ENCODE measurements at regions not wholly inside any gene's neighbourhood (a gene's known extent, or its start where the extent isn't known, plus 50 kb on each side); places are given as distances from the start of the nearest gene placed in this dataset.

DNA sequence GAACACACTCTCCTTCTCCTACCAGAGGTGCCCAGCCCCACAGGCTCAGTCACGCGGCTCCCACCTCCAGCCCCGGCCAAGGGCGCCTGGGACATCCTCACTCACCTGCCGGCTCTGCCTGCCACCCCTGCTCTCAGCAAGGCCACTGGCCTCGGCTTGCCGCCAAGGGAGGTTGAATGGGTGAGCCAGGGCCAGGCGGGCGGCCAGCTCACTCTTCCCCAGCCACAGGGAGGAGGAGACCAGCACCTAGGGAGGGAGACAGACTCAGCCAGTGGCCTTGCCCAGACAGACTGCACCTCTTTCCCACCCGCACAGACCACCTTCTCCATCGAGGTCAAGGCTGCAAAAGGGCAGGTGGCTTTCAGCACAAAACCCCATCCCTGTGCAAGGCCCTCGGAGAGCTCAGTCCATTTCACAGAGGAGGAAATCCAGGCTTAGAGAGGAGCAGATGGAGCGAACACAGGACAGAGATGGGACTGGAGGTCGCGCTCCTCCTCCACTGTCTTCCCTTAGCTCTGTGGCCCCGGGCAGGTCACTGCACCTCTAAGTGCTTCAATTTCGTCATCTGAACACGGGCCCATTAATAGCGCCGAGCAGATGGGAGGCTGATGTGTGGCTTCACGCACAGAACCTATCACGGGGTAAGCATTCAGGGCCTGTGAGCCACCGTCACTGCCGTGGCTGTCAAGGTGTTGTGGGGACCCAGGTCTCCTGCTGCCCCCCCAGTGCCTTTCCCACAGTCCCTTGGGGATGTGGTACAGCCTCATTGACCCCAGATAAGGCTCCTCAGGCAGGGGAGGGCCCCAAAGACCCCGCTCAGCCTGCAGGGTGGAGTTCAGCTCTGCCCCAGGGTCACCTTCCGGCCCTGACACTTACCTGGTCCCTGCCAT lies 56.1 kb downstream of the RMI2 start:
- Histone ChIP-seq H3K9ac (ENCODE audit: low read depth, low read length) (no peak overlapping the region), H3K27ac (ENCODE audit: low read depth, low read length) (no peak overlapping the region), H3K4me1 (ENCODE audit: insufficient read depth, low read length) (no peaks in the 10 kb centered on the region; the same call in 1 of the 2 replicates), H3K27me3 (ENCODE audit: insufficient read depth, low read length) (no peaks in the 10 kb centered on the region), H3K36me3 (ENCODE audit: insufficient read depth, low read length) (no peaks in the 10 kb centered on the region), H3K4me3 (ENCODE audit: low read length) (no peak overlapping the region), H3K9me3 (ENCODE audit: insufficient read depth, low read depth, low read length) (no peaks in the 10 kb centered on the region)
- WGBS, result 86% methylated on average over 26 of the region's 26 CpGs

DNA sequence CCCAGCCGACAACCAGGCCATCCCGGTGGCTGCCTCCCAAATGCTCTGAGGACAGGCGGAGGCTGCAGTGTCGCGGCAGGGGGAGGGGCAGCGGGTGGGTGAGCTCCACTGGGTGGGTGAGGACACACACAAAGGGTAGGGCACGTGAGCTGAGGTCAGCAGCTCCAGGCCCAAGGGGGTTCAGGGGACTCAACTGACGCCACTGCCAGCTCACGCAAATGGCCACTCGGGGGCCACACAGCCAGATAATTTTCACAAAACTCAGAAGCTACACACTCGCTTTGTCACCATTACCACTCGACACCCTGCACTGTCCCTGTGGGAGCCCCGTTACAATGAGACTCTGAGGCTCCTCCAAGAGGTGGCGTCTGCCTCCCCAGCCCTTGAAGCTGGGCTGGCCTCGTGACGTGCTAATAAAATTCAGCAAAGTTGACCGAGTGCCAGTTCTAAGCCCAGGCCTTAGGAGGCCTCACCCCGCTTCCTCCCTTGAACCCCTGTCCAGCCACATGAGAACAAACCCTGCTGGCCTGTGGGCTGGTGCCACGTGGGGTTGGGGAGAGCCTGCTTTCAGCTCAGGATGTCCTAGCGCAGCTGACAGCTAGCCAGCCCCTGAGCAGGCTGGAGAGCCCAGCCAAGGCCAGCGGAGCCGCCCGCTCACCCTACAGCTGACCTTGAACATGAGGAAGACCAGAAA lies 56.9 kb downstream of the RMI2 start:
- WGBS, result 88% methylated on average over 23 of the region's 23 CpGs
- no peaks in the 10 kb centered on the region for H3K27me3 ChIP-seq (ENCODE audit: insufficient read depth, low read length)
- no peaks in the 10 kb centered on the region for H3K9me3 ChIP-seq (ENCODE audit: insufficient read depth, low read depth, low read length)
- H3K27ac ChIP-seq (ENCODE audit: low read depth, low read length), result no peak overlapping the region
- no peak overlapping the region for H3K4me3 ChIP-seq (ENCODE audit: low read length)
- no peak overlapping the region for H3K9ac ChIP-seq (ENCODE audit: low read depth, low read length)
- no peaks in the 10 kb centered on the region for H3K4me1 ChIP-seq (ENCODE audit: insufficient read depth, low read length)
- H3K36me3 ChIP-seq (ENCODE audit: insufficient read depth, low read length), result no peaks in the 10 kb centered on the region

DNA sequence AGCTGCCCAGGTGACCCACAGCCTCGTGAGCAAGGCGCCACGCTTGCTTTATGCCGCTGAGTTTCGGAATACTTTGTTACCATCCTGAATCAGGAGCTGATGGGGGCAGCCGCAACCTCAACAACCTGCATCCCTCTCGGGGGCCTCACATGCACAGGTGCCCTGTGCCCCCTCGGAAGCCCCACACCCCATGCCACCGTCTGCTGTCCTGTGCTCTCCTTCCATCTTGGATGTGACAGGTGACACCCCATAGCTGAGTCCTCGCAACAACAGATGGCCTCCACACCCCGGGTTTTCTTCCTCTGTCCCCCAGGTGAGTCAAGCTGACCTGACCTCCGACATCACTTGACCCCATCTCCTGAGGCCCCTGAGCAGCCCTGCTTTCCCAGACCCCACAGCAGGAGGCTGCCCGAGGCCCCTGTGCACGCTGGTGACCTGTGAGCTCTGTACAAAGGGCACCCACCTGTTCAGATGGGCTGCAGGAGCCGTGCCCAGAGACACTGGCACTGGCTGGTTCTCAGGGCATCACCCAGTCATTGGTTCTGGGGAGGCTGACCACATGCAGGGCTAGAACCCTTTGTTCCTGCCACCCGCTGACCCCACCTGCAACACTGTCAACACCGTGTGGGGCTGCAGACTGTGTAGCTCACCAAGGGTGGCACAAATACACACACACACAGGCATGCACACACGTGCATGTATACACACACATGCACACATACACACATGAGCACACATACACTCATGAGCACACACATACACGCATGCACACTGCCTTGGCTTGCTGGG lies 57.7 kb downstream of the RMI2 start:
- Histone ChIP-seq H3K36me3 (ENCODE audit: insufficient read depth, low read length) (no peaks in the 10 kb centered on the region), H3K27ac (ENCODE audit: low read depth, low read length) (no peak overlapping the region), H3K9me3 (ENCODE audit: insufficient read depth, low read depth, low read length) (no peaks in the 10 kb centered on the region), H3K27me3 (ENCODE audit: insufficient read depth, low read length) (no peaks in the 10 kb centered on the region), H3K9ac (ENCODE audit: low read depth, low read length) (no peak overlapping the region), H3K4me3 (ENCODE audit: low read length) (no peak overlapping the region), H3K4me1 (ENCODE audit: insufficient read depth, low read length) (no peaks in the 10 kb centered on the region)
- WGBS, result 92% methylated on average over 19 of the region's 19 CpGs

DNA sequence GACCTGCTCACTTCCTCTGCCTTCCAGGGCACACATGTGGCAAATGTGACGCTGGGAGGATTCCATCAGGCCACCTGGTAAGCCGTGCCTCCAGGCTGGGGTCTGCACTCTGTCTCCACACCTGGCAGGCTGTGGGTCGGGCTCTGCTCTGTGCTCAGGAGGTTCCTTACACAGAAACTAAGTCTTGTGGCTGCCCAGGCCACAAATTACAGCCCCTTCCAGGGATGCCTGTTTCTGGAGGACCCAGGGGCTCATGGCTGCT lies 58.2 kb downstream of the RMI2 start:
- Histone ChIP-seq H3K9me3 (ENCODE audit: insufficient read depth, low read depth, low read length) (no peaks in the 10 kb centered on the region), H3K9ac (ENCODE audit: low read depth, low read length) (no peak overlapping the region), H3K36me3 (ENCODE audit: insufficient read depth, low read length) (no peaks in the 10 kb centered on the region), H3K4me1 (ENCODE audit: insufficient read depth, low read length) (no peaks in the 10 kb centered on the region), H3K27ac (ENCODE audit: low read depth, low read length) (no peak overlapping the region), H3K27me3 (ENCODE audit: insufficient read depth, low read length) (no peaks in the 10 kb centered on the region), H3K4me3 (ENCODE audit: low read length) (no peak overlapping the region)
- 92% methylated on average over 3 of the region's 3 CpGs for WGBS

DNA sequence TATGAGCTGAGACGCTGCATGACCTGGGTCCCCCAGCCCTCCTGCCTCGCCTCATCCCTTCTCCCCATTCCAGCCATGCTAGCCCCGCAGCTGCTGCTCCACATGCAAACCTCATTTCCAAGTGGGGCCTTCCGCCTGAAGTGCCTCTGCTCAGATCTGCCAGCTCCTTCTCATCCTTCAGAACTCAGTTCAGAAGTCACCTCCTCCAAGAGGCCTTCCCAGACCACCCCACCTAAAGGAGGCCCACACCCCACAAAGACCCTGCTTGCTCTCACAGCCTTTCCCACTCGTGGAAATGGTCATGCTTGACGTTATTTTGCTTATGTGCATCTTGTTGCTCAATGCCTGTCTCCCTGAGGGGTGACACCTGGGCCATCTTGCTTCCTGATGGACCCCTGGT lies 58.7 kb downstream of the RMI2 start:
- no peak overlapping the region for H3K27ac ChIP-seq (ENCODE audit: low read depth, low read length)
- H3K27me3 ChIP-seq (ENCODE audit: insufficient read depth, low read length), result no peaks in the 10 kb centered on the region
- H3K9me3 ChIP-seq (ENCODE audit: insufficient read depth, low read depth, low read length), result no peaks in the 10 kb centered on the region
- no peaks in the 10 kb centered on the region for H3K36me3 ChIP-seq (ENCODE audit: insufficient read depth, low read length)
- no peak overlapping the region for H3K4me3 ChIP-seq (ENCODE audit: low read length)
- 91% methylated on average over 6 of the region's 6 CpGs for WGBS
- H3K9ac ChIP-seq (ENCODE audit: low read depth, low read length), result no peak overlapping the region
- H3K4me1 ChIP-seq (ENCODE audit: insufficient read depth, low read length), result no peaks in the 10 kb centered on the region

DNA sequence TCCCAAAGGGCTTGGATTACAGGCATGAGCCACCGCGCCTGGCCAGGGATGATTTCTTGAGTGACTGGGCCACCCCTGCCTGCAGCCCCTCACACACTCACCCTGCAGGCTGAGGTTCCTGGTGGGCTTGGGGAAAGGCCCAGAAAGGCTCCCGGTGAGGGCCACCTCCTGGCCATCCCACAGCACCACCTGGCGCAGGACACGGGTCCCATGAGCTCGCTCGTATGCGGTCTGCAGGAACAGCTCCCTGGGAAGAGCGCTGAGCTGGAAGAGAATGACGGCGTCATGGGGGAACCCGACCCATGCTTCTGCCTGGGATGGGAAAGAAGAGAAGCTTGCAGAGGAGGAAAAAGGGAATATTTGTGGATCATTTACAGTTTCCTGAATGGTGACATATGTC lies 59.3 kb downstream of the RMI2 start:
- H3K4me1 ChIP-seq (ENCODE audit: insufficient read depth, low read length), result no peaks in the 10 kb centered on the region
- 92% methylated on average over 12 of the region's 12 CpGs for WGBS
- no peak overlapping the region for H3K9ac ChIP-seq (ENCODE audit: low read depth, low read length)
- H3K4me3 ChIP-seq (ENCODE audit: low read length), result no peak overlapping the region
- no peaks in the 10 kb centered on the region for H3K9me3 ChIP-seq (ENCODE audit: insufficient read depth, low read depth, low read length)
- no peak overlapping the region for H3K27ac ChIP-seq (ENCODE audit: low read depth, low read length)
- H3K27me3 ChIP-seq (ENCODE audit: insufficient read depth, low read length), result no peaks in the 10 kb centered on the region
- H3K36me3 ChIP-seq (ENCODE audit: insufficient read depth, low read length), result no peaks in the 10 kb centered on the region

DNA sequence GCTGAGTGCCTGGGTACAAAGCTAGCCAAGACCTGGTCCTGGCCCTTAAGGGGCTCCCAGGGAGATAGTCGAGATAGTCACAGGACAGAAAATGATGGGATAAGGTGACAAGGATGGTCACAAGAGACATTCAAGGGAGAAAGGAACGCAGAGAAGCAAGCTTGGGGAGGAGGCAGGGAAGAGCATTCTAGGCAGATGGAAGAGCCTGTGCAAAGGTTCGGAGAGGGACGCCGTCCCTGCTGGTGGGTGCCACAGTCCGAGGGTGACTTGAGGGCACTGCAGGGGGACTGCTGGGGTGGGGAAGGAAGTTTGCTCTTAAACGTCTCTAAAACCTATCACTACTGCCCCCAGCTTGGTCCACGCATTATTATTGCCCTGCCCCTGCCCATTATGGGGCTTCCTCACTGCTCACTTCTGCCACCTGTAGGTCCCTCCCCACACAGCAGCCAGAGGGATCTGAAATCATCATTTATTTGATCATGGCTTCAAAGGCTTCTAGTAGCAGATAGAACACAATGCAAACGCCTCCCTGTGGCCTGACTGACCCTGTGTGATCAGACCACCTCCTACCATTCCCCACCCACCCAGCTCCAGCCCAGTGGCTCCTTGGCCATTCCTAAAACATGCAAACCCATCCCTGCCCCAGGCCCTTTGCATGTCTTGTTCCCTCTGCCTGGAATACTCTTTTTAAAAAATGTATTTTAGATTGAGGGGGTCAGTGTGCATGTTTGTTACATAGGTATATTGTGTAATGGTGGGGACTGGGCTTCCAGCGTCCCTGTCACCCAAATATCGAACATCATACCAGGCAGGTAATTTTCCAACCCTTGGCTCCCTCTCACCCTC lies 60.3 kb downstream of the RMI2 start:
- H3K27ac ChIP-seq (ENCODE audit: low read depth, low read length), result no peak overlapping the region
- no peaks in the 10 kb centered on the region for H3K36me3 ChIP-seq (ENCODE audit: insufficient read depth, low read length)
- H3K4me3 ChIP-seq (ENCODE audit: low read length), result no peak overlapping the region
- no peaks in the 10 kb centered on the region for H3K4me1 ChIP-seq (ENCODE audit: insufficient read depth, low read length)
- H3K9ac ChIP-seq (ENCODE audit: low read depth, low read length), result no peak overlapping the region
- no peaks in the 10 kb centered on the region for H3K27me3 ChIP-seq (ENCODE audit: insufficient read depth, low read length)
- H3K9me3 ChIP-seq (ENCODE audit: insufficient read depth, low read depth, low read length), result no peaks in the 10 kb centered on the region
- WGBS, result 76% methylated on average over 10 of the region's 11 CpGs

DNA sequence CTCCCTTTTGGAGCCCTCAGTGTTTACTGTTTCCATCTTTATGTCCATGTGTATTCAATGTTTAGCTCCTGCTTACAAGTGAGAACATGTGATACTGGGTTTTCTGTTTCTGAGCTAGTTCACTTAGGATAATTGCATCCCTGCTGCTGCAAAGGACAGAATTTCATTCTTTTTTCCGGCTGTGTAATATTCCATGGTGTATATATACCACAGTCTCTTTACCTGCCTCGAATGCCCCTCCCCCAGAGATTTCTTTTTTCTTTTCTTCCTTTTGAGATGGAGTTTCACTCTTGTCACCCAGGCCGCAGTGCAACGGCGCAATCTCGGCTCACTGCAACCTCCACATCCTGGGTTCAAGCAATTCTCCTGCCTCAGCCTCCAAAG lies 60.9 kb downstream of the RMI2 start:
- Histone ChIP-seq H3K9me3 (ENCODE audit: insufficient read depth, low read depth, low read length) (no peaks in the 10 kb centered on the region), H3K27ac (ENCODE audit: low read depth, low read length) (no peak overlapping the region), H3K36me3 (ENCODE audit: insufficient read depth, low read length) (no peaks in the 10 kb centered on the region), H3K27me3 (ENCODE audit: insufficient read depth, low read length) (no peaks in the 10 kb centered on the region), H3K4me3 (ENCODE audit: low read length) (no peak overlapping the region), H3K9ac (ENCODE audit: low read depth, low read length) (no peak overlapping the region), H3K4me1 (ENCODE audit: insufficient read depth, low read length) (no peaks in the 10 kb centered on the region)
- WGBS, result 98% methylated on average over 5 of the region's 6 CpGs

DNA sequence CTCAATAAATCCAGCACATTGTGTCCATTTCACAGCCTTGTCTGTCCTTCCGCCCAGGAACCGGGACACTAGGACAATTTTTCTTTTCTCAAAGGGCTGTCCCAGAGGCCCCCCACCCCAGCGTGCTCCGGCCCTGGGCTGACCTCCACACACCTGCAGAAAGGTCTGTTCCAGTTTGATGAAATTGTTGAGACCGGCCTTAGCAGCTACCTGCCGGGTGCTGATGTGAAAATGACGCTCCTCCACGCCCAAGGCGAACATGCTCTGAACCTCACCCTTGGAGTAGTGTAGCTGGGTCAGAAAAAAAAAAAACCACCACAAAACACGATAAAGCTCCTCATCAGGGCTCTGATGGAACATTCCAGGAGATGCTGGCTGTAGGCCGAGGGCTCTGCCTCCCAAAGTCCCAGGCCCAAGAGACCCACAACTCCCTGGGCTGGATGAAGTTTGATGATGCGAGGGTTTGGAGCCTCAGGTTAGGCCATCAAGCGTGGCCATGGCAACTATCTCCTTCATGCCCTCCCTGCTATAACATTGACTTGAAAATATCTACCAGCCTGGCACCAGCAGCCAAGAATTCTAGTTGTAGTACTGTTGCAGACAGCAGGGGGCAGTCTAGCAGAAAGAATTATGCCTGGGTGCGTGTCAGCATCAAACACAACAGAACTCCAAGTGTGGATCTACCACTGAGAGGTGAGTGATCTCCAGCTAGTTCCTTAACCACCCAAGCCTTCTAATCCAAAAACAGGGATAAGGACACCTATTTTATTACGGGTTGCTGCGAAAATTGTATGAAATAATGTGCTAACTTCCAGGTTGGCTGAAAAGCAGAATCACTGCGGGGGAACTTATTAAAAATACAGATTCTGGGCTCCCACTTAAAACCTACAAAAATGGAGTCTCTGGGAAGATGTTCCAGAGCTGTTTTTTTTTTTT lies 62.1 kb downstream of the RMI2 start:
- Histone ChIP-seq H3K4me1 (ENCODE audit: insufficient read depth, low read length) (no peaks in the 10 kb centered on the region), H3K4me3 (ENCODE audit: low read length) (no peak overlapping the region), H3K9me3 (ENCODE audit: insufficient read depth, low read depth, low read length) (no peaks in the 10 kb centered on the region), H3K9ac (ENCODE audit: low read depth, low read length) (no peak overlapping the region), H3K36me3 (ENCODE audit: insufficient read depth, low read length) (no peaks in the 10 kb centered on the region), H3K27me3 (ENCODE audit: insufficient read depth, low read length) (no peaks in the 10 kb centered on the region), H3K27ac (ENCODE audit: low read depth, low read length) (no peak overlapping the region)
- 76% methylated on average over 17 of the region's 17 CpGs for WGBS

DNA sequence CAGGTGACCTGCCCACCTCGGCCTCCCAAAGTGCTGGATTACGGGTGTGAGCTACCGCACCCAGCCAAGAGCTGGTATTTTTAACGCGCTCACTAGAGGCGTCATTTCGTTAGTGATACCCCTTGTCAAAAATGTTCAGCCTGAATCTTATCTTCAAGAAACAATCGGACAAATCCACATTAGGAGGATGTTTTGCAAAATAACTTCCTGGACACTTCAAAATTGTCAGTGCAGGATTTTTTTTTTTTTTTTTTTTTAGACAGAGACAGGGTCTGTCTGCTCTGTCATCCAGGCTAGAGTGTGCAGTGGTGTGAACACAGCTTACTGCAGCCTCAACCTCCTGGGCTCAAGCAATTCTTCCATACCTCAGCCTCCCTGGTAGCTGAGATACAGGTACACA lies 63.0 kb downstream of the RMI2 start:
- WGBS, result 95% methylated on average over 8 of the region's 8 CpGs
- Histone ChIP-seq H3K36me3 (ENCODE audit: insufficient read depth, low read length) (no peaks in the 10 kb centered on the region), H3K4me3 (ENCODE audit: low read length) (no peak overlapping the region), H3K27me3 (ENCODE audit: insufficient read depth, low read length) (no peaks in the 10 kb centered on the region), H3K27ac (ENCODE audit: low read depth, low read length) (no peak overlapping the region), H3K9me3 (ENCODE audit: insufficient read depth, low read depth, low read length) (no peaks in the 10 kb centered on the region), H3K4me1 (ENCODE audit: insufficient read depth, low read length) (no peaks in the 10 kb centered on the region), H3K9ac (ENCODE audit: low read depth, low read length) (no peak overlapping the region)

Measured in HUES64 (cell line).